Upper lobe of left lung (tissue), 4 donors: ENCODE measurements at regions not wholly inside any gene's neighbourhood (a gene's known extent, or its start where the extent isn't known, plus 50 kb on each side); places are given as distances from the start of the nearest gene placed in this dataset.

Experiments used
- CTCF ChIP-seq, 6 experiments: fragments of 450-650 bp in 4 of 6; fragments of 200-600 bp in 2 of 6; sonication (generic) in 2 of 6; IDR thresholded peaks; one replicate each; pipeline ENCODE4 v1.5.1; 2016 to 2019; ENCODE audit warnings: antibody characterized with exemption in 6 of 6
- POLR2A ChIP-seq, 4 donors: fragments of 450-650 bp; IDR thresholded peaks; one replicate each; pipeline ENCODE4 v1.5.1; 2016 to 2017; ENCODE audit warnings: antibody characterized with exemption in 4 of 4, mild to moderate bottlenecking in 2 of 4

- TF ChIP-seq POLR2A (IDR thresholded peaks at IDR 0.05): no peak
- TF ChIP-seq CTCF (IDR thresholded peaks at IDR 0.05): no peak
Observed at GRCh38 chrX:97995834-97996233, 1112.1 kb downstream of the RPA4 start.
